ENCODE measurements at regions not wholly inside any gene's neighbourhood (a gene's known extent, or its start where the extent isn't known, plus 50 kb on each side); places are given as distances from the start of the nearest gene placed in this dataset.
A peak's percentile ranks its signal among the peaks of the same experiment; 100 is the strongest.
"Not testable (repeated sequence)": the region's sequence is repeated elsewhere in the genome, so short reads cannot be mapped to it uniquely, and the experiment has no call there.

DNA sequence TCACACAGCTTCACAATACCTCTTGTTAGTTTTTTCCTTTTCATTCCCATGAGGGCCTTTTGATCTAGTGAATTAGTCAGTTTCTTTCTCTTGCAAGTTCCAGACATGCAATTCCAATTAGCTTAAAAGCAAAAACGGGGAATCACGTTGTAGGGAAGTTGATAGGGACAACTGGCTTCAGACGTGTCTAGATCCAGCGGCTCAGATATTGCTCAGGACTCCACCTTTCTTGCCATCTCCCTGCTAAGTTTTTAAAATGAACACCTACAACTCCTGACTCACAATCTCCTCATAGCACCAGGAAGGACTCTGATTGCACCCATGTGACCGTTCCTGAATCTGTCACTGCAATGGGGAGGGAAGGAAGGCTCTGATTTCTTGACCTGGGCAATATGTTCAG is 63.8 kb upstream of the ARHGAP29 start:
- DNase-seq, result no peak

DNA sequence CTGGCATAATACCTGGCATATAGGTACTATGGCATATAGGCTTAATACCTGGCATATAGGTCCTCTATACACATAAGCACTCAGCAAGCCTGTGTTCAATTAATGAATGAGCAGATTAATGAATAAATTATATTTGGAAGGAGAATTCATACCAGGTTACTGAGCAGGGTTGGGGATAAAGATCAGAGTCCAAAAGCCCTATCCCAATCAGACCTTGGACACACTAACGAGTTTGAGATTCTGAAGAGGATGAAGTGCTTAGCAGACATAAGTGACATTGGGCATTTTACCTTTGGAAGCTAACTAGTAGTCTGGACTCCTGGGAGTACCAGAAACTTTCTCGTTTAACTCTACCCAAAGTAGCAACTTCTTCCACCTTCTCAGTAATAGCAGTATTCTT is 63.3 kb upstream of the ARHGAP29 start:
- DNase-seq, result no peak

DNA sequence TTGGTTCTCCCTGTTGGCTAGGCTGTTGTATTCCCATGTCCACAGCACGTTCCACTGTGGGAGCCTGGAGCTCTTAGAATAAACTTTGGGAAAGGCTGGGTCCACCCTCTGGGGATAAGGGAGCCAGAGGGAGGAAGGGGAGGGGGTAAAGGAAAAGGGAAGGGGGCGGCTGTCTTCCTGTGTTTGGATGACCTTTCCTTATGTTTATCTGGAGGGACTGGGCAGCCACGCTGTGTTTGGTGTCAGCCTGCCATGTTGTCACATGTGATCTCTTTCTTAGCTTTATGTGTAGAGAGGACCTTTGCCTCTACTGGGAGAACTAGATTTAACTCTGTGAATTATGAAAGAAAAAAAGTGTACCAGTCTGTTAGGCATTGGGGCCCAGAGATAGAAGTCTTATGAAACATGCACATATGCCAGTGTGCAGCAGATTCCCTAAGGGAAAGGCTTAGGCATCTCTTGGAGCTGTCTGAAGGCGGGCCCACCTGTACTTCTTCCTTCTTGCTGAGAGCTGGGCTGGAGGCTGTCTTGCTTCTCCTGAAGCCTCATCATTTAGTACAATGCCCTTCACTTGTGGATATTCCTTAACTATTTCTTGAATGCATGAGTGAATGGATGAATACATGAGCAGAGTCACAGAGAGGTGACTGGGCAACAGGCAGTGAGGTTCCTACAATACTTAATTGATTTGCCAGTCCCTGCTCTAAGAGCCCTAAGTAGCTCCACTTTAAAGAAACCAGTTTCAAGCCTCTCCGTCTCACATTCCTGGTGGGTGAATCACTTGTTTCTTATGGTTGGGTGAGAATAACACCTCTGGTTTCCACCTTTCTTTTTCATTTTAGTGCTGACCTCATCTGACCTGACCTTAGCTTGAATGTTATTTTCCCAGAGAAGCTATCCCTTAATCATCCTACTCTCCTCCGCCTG is 62.5 kb upstream of the ARHGAP29 start:
- DNase-seq, result peak; percentile 60

DNA sequence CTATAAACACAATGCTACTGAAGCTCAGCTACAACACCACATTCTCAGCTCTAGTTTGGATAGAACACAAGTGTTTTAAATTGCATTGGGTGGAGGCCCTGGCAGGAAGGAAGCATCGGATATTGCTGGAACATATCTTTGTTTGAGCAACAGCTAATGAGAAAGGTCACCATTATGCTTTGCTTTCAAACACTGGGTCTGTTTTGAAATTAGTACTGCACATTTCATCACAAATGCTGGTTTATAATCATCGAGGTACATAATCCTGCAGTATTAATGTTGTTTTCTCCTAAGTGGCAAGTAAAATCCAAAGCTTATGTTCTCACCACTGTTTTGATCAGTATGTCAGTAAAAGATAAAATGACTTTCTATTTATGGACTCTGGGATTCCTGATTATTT is 61.5 kb upstream of the ARHGAP29 start:
- no peak for DNase-seq

DNA sequence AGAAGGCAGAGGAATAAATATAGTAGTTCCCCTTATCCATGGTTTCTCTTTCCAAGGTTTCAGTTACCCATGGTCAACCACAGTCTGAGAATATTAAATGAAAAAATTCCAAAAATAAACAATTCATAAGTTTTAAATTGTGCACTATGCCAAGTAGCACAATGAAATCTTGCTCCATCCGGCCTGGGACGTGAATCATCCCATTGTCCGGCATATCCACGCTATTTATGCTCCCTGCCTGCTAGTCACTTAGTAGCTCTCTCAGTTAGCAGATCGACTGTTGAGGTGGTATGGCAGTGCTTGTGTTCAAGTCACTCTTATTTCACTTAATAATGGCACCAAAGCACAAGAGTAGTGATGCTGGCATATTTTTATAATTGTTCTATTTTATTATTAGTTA is 58.6 kb upstream of the ARHGAP29 start:
- no peak for DNase-seq

DNA sequence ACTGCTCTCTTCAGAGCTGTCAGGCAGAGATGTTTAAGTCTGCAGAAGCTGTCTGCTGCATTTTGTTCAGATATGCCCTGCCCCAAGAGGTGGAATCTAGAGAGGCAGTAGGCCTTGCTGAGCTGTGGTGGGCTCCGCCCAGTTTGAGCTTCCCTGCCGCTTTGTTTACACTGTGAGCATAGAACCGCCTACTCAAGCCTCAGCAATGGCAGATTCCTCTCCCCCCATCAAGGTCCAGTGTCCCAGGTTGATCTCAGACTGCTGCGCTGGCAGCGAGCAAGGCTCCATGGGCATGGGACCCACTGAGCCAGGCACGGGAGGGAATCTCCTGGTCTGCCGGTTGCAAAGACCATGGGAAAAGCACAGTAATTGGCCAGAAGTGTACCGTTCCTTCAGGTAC is 55.6 kb upstream of the ARHGAP29 start:
- DNase-seq, result not testable (repeated sequence)

DNA sequence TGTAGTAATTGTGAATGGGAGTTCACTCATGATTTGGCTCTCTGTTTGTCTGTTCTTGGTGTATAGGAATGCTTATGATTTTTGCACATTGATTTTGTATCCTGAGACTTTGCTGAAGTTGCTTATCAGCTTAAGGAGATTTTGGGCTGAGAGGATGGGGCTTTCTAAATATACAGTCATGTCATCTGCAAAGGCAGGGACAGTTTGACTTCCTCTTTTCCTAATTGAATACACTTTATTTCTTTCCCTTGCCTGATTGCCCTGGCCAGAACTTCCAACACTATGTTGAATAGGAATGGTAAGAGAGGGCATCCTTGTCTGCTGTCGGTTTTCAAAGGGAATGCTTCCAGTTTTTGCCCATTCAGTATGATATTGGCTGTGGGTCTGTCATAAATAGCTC is 51.9 kb upstream of the ARHGAP29 start:
- not testable (repeated sequence) for DNase-seq

Data from fibroblast of skin of right quadriceps (primary cell).